ENCODE measurements at regions not wholly inside any gene's neighbourhood (a gene's known extent, or its start where the extent isn't known, plus 50 kb on each side); places are given as distances from the start of the nearest gene placed in this dataset.

DNA sequence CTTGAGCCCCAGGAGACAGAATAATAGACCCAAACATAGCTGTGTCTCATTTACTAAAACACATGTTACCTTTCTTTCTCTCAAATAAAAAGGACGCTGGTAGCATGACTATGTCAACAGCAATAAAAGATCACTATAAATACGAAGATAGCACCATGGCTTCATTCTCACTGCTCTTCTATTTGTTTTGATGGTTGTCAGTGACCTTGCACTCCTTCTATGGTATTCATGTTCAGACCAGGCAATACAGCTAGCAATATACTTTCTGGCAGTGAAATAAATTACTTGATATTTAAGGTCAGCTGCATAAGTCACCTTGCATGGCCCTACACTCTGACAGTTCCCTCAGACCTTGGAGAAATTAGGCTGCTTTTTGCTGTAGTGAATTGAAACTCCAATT, 263.2 kb upstream of the CDH7 start:
- TF ChIP-seq TAF1 (IDR thresholded peaks at IDR 0.05; ENCODE audit: low read depth) = no peak
- TF ChIP-seq EZH2 (IDR thresholded peaks at IDR 0.05; ENCODE audit: borderline replicate concordance, insufficient read depth, low read length, poor library complexity, severe bottlenecking) = no peak
- TF ChIP-seq, protein P1, sequence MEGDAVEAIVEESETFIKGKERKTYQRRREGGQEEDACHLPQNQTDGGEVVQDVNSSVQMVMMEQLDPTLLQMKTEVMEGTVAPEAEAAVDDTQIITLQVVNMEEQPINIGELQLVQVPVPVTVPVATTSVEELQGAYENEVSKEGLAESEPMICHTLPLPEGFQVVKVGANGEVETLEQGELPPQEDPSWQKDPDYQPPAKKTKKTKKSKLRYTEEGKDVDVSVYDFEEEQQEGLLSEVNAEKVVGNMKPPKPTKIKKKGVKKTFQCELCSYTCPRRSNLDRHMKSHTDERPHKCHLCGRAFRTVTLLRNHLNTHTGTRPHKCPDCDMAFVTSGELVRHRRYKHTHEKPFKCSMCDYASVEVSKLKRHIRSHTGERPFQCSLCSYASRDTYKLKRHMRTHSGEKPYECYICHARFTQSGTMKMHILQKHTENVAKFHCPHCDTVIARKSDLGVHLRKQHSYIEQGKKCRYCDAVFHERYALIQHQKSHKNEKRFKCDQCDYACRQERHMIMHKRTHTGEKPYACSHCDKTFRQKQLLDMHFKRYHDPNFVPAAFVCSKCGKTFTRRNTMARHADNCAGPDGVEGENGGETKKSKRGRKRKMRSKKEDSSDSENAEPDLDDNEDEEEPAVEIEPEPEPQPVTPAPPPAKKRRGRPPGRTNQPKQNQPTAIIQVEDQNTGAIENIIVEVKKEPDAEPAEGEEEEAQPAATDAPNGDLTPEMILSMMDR (IDR thresholded peaks at IDR 0.05; ENCODE audit: poor library complexity, severe bottlenecking) = no peak

Data from neural cell (in vitro differentiated cells).